ENCODE measurements at regions not wholly inside any gene's neighbourhood (a gene's known extent, or its start where the extent isn't known, plus 50 kb on each side); places are given as distances from the start of the nearest gene placed in this dataset.

DNA sequence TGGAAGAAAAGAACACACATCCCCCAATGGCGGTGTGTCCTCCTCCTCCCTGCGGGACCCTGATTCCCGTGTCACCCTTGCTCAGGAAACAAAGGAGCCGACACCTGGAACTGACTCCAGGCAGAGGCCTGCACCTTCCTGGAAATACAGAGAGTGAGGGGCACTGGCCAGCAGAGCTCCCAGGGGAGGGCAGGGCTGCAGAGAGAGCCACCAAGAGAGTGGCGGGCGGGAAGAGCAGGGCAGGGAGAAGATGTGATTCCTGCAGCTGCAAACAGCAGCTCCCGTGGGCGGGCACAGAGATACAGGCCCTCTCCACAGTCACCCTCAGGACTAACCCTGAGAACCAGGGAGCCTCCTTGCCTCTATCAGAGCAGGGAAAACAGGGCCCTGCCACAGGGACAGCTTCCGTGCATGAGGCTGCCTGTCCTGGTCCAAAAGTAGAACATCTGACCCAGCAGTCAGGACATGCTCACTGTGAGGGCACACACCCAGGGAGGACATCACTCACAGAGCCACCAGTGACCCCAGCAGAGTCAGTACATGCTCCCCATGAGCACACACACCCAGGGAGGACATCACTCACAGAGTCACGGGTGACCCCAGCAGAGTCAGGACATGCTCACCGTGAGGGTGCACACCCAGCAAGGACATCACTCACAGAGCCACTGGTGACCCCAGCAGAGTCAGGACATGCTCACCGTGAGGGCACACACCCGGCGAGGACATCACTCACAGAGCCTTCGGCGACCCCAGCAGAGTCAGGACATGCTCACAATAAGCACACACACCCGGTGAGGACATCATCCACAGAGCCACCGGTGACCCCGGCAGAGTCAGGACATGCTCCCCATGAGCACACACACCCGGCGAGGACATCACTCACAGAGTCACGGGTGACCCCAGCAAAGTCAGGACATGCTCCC, 193.1 kb downstream of the DLL1 start:
- DNase-seq (ENCODE audit: low read depth), result no peak
- no peak for TF ChIP-seq CTCF (IDR thresholded peaks at IDR 0.05; ENCODE audit: insufficient read depth, low read length)
- no peak overlapping the region for H3K4me3 ChIP-seq (ENCODE audit: low read depth, low read length)

GRCh38 chr6:170096803-170097504, 193.9 kb downstream of the DLL1 start:
- no peak for TF ChIP-seq CTCF (IDR thresholded peaks at IDR 0.05; ENCODE audit: insufficient read depth, low read length)
- H3K4me3 ChIP-seq (ENCODE audit: low read depth, low read length), result no peak overlapping the region
- DNase-seq (ENCODE audit: low read depth), result no peak

- H3K4me3 ChIP-seq (ENCODE audit: low read depth, low read length), result no peak overlapping the region
- no peak for TF ChIP-seq CTCF (IDR thresholded peaks at IDR 0.05; ENCODE audit: insufficient read depth, low read length)
- DNase-seq (ENCODE audit: low read depth), result no peak
These were observed 194.6 kb downstream of the DLL1 start for GRCh38 chr6:170096191-170096802.

- TF ChIP-seq CTCF (IDR thresholded peaks at IDR 0.05; ENCODE audit: insufficient read depth, low read length), result no peak
- no peak for DNase-seq (ENCODE audit: low read depth)
- no peak overlapping the region for H3K4me3 ChIP-seq (ENCODE audit: low read depth, low read length)
These were observed 195.5 kb downstream of the DLL1 start for GRCh38 chr6:170095273-170095981.

DNA sequence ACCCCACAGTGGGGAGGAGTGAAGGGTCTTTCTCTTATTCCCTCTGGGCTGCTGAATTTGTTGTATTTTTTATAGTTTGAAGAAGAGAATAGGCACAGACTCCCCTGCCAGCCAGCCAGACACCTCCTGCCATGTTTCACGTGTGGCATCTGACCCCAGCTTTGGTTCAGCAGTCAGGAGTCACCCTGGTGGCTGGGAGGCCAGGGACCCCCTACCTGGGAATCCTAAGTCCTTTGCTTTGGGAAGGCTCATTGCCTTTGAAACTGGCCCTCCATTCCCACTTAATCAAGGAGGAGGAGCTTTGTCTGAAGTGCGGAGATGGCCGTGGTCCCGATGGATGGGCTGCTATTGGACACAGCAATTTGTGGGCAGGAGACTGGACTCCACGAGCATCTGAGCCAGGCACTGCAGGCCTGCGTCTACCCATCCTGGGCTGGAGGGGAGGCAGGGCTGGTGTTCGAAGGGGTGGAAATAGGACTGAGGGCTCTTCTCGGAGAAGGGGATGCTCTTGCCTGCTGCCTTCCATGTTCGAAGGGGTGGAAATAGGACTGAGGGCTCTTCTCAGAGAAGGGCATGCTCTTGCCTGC, 196.1 kb downstream of the DLL1 start:
- H3K4me3 ChIP-seq (ENCODE audit: low read depth, low read length), result no peak overlapping the region
- DNase-seq (ENCODE audit: low read depth), result no peak
- no peak for TF ChIP-seq CTCF (IDR thresholded peaks at IDR 0.05; ENCODE audit: insufficient read depth, low read length)
